Thyroid gland (tissue), 4 donors: ENCODE measurements at regions not wholly inside any gene's neighbourhood (a gene's known extent, or its start where the extent isn't known, plus 50 kb on each side); places are given as distances from the start of the nearest gene placed in this dataset.

ENCODE experiments used
- CTCF ChIP-seq, 6 experiments: fragments of 200-600 bp in 3 of 6; fragments of 450-650 bp in 3 of 6; sonication (generic) in 3 of 6; IDR thresholded peaks; one replicate each; pipeline ENCODE4 v1.5.1; 2016 to 2019; ENCODE audit warnings: antibody characterized with exemption in 6 of 6, mild to moderate bottlenecking in 2 of 6, inconsistent platforms in 1 of 6, moderate library complexity in 1 of 6
- POLR2A ChIP-seq, 2 donors: fragments of 450-650 bp; IDR thresholded peaks; one replicate each; pipeline ENCODE4 v1.6.1; 2017; ENCODE audit warnings: antibody characterized with exemption in 2 of 2, mild to moderate bottlenecking in 2 of 2, moderate library complexity in 1 of 2

DNA sequence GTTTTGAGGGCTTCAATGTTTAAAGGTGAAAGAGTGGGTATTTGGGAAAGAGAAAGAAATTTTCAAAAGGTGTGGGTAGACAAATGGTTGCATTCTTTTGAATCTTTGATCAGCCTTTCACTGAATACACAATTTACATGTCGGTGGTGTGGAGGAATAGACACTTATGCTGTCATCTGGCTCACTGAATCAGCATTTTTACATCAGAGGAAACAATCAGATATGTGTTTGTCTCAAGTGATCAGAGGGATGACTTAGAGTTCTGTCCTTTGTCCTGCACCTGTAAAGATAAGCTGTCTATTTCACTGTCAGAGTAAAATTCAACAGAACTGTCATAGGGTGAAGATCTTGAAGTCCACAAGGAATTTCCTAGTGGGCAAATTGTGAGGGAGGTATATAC lies 170.9 kb upstream of the USP25 start:
- TF ChIP-seq POLR2A (IDR thresholded peaks at IDR 0.05) (no peak), CTCF (IDR thresholded peaks at IDR 0.05) (no peak)
